H1 (cell line): ENCODE measurements at regions not wholly inside any gene's neighbourhood (a gene's known extent, or its start where the extent isn't known, plus 50 kb on each side); places are given as distances from the start of the nearest gene placed in this dataset.

Experiments
- CTCF ChIA-PET: fragments of 300-600 bp; sonication (Branson Sonifier 250); formaldehyde crosslinking; loops from one replicate; lab custom pipeline; 2021; ENCODE audit not compliant: partially characterized antibody; lab: Charles Lee
- POLR2A ChIA-PET: fragments of 300-600 bp; sonication (Branson Sonifier 250); formaldehyde crosslinking; loops from one replicate; lab custom pipeline; 2021; ENCODE audit warnings: inconsistent platforms; ENCODE audit not compliant: partially characterized antibody; lab: Charles Lee
- DNase-seq, 2 experiments: peaks; one replicate each; pipeline versions ENCODE4 v3.0.0 to v3.0.0-alpha.2; 2010 to 2022; ENCODE audit warnings: low spot score in 2 of 2, low read depth in 1 of 2, mixed read lengths in 1 of 2
- FAIRE-seq: peaks from 2 replicates; lab custom pipeline; 2011; peaks lifted over from hg19 to GRCh38; lab: Jason Lieb, UNC
- H2AFZ ChIP-seq: 2 replicates; pipeline ENCODE4 v1.8.1; 2012; ENCODE audit warnings: low read length, inconsistent platforms
- H2AK5ac ChIP-seq: 2 replicates; pipeline ENCODE4 v1.6.1; 2013; ENCODE audit warnings: low read depth, low read length
- H2BK120ac ChIP-seq: replicated peaks from 2 replicates; pipeline ENCODE3; 2013; ENCODE audit warnings: low read depth, low read length, inconsistent platforms
- H2BK12ac ChIP-seq: 2 replicates; pipeline ENCODE4 v1.6.1; 2013; ENCODE audit warnings: low read depth, low read length
- H2BK15ac ChIP-seq: 2 replicates; pipeline ENCODE4 v1.6.1; 2013; ENCODE audit warnings: low read length
- H2BK20ac ChIP-seq: 2 replicates; pipeline ENCODE4 v1.6.1; 2013; ENCODE audit warnings: low read length
- H2BK5ac ChIP-seq: 2 replicates; pipeline ENCODE4 v1.6.1; 2013; ENCODE audit warnings: low read depth, low read length
- H3K14ac ChIP-seq: 2 replicates; pipeline ENCODE4 v1.6.1; 2013; ENCODE audit warnings: inconsistent platforms; ENCODE audit not compliant: insufficient read length
- H3K18ac ChIP-seq: 2 replicates; pipeline ENCODE4 v1.6.1; 2013; ENCODE audit warnings: low read length; ENCODE audit errors: extremely low read depth
- H3K23ac ChIP-seq: 2 replicates; pipeline ENCODE4 v1.6.1; 2013; ENCODE audit warnings: inconsistent platforms; ENCODE audit not compliant: insufficient read length
- H3K23me2 ChIP-seq: 2 replicates; pipeline ENCODE4 v1.6.1; 2013; ENCODE audit warnings: low read depth, low read length
- H3K27ac ChIP-seq: 2 replicates; pipeline ENCODE4 v1.6.1; 2011; ENCODE audit warnings: low read depth, low read length, inconsistent platforms
- H3K27me3 ChIP-seq, 4 experiments: replicated peaks in 1 of 4; 1 replicate in 1 of 4; 2 replicates in 3 of 4; pipeline versions ENCODE4 v1.6.1 to v1.8.1; 2011 to 2013; ENCODE audit warnings: low read length in 3 of 4, mild to moderate bottlenecking in 3 of 4, inconsistent platforms in 2 of 4, mixed read lengths in 2 of 4, moderate library complexity in 1 of 4; ENCODE audit not compliant: control insufficient read depth in 3 of 4, insufficient read depth in 3 of 4; ENCODE audit errors: extremely low read depth in 1 of 4
- H3K36me3 ChIP-seq, 4 experiments: 2 replicates each; pipeline versions ENCODE4 v1.6.1 to v1.8.1; 2011 to 2013; ENCODE audit warnings: mild to moderate bottlenecking in 4 of 4, low read length in 3 of 4, moderate library complexity in 2 of 4, control low read depth in 1 of 4, inconsistent platforms in 1 of 4; ENCODE audit not compliant: insufficient read depth in 4 of 4, control insufficient read depth in 2 of 4
- H3K4ac ChIP-seq: replicated peaks from 2 replicates; pipeline ENCODE3; 2013; ENCODE audit warnings: low read length, low read depth, mixed read lengths, inconsistent platforms; ENCODE audit not compliant: insufficient read length
- H3K4me1 ChIP-seq, 4 experiments: replicated peaks in 1 of 4; 1 replicate in 1 of 4; 2 replicates in 3 of 4; pipeline versions ENCODE4 v1.6.1 to v1.8.1; 2011 to 2013; ENCODE audit warnings: low read length in 3 of 4, inconsistent platforms in 2 of 4, mixed read lengths in 1 of 4; ENCODE audit not compliant: insufficient read depth in 4 of 4, control insufficient read depth in 3 of 4
- H3K4me2 ChIP-seq, 2 experiments: 2 replicates each; pipeline versions ENCODE4 v1.6.1 to v1.8.1; 2011 to 2013; ENCODE audit warnings: low read depth in 2 of 2, low read length in 2 of 2, control low read depth in 1 of 2, inconsistent platforms in 1 of 2, mild to moderate bottlenecking in 1 of 2; ENCODE audit not compliant: insufficient read depth in 1 of 2
- H3K4me3 ChIP-seq, 4 experiments: fragments of 200-600, 300-600 bp in 1 of 4; sonication (generic), shearing (Covaris generic), sonication (Bioruptor Twin) in 1 of 4; 2 replicates each; pipeline versions ENCODE4 v1.5.1 to v1.8.1; 2011 to 2016; ENCODE audit warnings: low read length in 4 of 4, low read depth in 3 of 4, control low read depth in 2 of 4, inconsistent platforms in 2 of 4, mild to moderate bottlenecking in 2 of 4, mixed read lengths in 1 of 4, moderate library complexity in 1 of 4; ENCODE audit not compliant: insufficient read depth in 2 of 4; ENCODE audit errors: extremely low read depth in 1 of 4
- H3K56ac ChIP-seq: replicated peaks from 2 replicates; pipeline ENCODE3; 2013; ENCODE audit warnings: low read depth, mild to moderate bottlenecking, mixed read lengths, low read length, inconsistent platforms; ENCODE audit not compliant: insufficient read length
- H3K79me1 ChIP-seq: 2 replicates; pipeline ENCODE4 v1.6.1; 2013; ENCODE audit warnings: low read depth, low read length, control low read depth
- H3K79me2 ChIP-seq, 2 experiments: 2 replicates each; pipeline versions ENCODE4 v1.6.1 to v1.8.1; 2012 to 2013; ENCODE audit warnings: low read length in 2 of 2, mild to moderate bottlenecking in 2 of 2, inconsistent platforms in 1 of 2; ENCODE audit not compliant: insufficient read depth in 2 of 2, control insufficient read depth in 1 of 2
- H3K9ac ChIP-seq, 4 experiments: replicated peaks in 1 of 4; 1 replicate in 1 of 4; 2 replicates in 3 of 4; pipeline versions ENCODE4 v1.6.1 to v1.8.1; 2011 to 2013; ENCODE audit warnings: low read depth in 3 of 4, low read length in 3 of 4, control low read depth in 2 of 4, mild to moderate bottlenecking in 2 of 4, moderate library complexity in 2 of 4, inconsistent platforms in 1 of 4; ENCODE audit errors: extremely low read depth in 1 of 4
- H3K9me3 ChIP-seq, 2 experiments: 2 replicates each; pipeline versions ENCODE4 v1.6.1 to v1.8.1; 2012 to 2013; ENCODE audit warnings: mild to moderate bottlenecking in 2 of 2, moderate library complexity in 2 of 2, control low read depth in 1 of 2, inconsistent platforms in 1 of 2, low read depth in 1 of 2, low read length in 1 of 2, mixed read lengths in 1 of 2; ENCODE audit not compliant: insufficient read depth in 2 of 2
- H4K20me1 ChIP-seq, 2 experiments: replicated peaks in 1 of 2; 2 replicates each; pipeline versions ENCODE3 to v1.8.1; 2011 to 2013; ENCODE audit warnings: inconsistent platforms in 2 of 2, low read length in 2 of 2, mild to moderate bottlenecking in 1 of 2; ENCODE audit not compliant: insufficient read depth in 2 of 2, control insufficient read depth in 1 of 2
- H4K5ac ChIP-seq: 2 replicates; pipeline ENCODE4 v1.6.1; 2013; ENCODE audit warnings: low read length, low read depth, mixed read lengths, inconsistent platforms; ENCODE audit not compliant: insufficient read length
- H4K8ac ChIP-seq: 2 replicates; pipeline ENCODE4 v1.8.0; 2013; ENCODE audit warnings: mild to moderate bottlenecking, moderate library complexity, low read length, inconsistent platforms; ENCODE audit not compliant: insufficient read depth; ENCODE audit errors: extremely low read depth
- H4K91ac ChIP-seq: replicated peaks from 2 replicates; pipeline ENCODE3; 2013; ENCODE audit warnings: low read length, mixed read lengths, inconsistent platforms; ENCODE audit not compliant: insufficient read length
- BCL11A ChIP-seq, 2 experiments: IDR thresholded peaks; one replicate each; pipeline ENCODE4 v1.6.1; 2011; ENCODE audit warnings: low read depth in 2 of 2, low read length in 2 of 2, mild to moderate bottlenecking in 2 of 2
- BRCA1 ChIP-seq: IDR thresholded peaks from 2 replicates; pipeline ENCODE4 v1.6.1; 2012; ENCODE audit warnings: low read depth, low read length, improper control_type of control experiment
- CBX8 ChIP-seq: fragments of 300-800, 300-1000 bp; sonication (generic); IDR thresholded peaks from 2 replicates; pipeline ENCODE4 v1.7.1; 2016; ENCODE audit warnings: low read depth, low read length, borderline replicate concordance
- EGR1 ChIP-seq: IDR thresholded peaks from 2 replicates; pipeline ENCODE4 v1.6.1; 2011; ENCODE audit warnings: low read depth, low read length, borderline replicate concordance
- EP300 ChIP-seq, 2 experiments: IDR thresholded peaks; 1 replicate in 1 of 2; 2 replicates in 1 of 2; pipeline ENCODE4 v1.6.1; 2011 to 2012; ENCODE audit warnings: low read depth in 2 of 2, low read length in 2 of 2, mild to moderate bottlenecking in 2 of 2, borderline replicate concordance in 1 of 2, inconsistent platforms in 1 of 2, moderate library complexity in 1 of 2
- JUN ChIP-seq: IDR thresholded peaks from 2 replicates; pipeline ENCODE4 v1.6.1; 2011; ENCODE audit warnings: low read depth, mild to moderate bottlenecking, improper control_type of control experiment, low read length
- JUND ChIP-seq: IDR thresholded peaks from 2 replicates; pipeline ENCODE4 v1.6.1; 2011; ENCODE audit warnings: mild to moderate bottlenecking, improper control_type of control experiment, low read length
- PHF8 ChIP-seq: fragments of 200-600 bp; sonication (generic); conservative IDR thresholded peaks from 2 replicates; pipeline ENCODE4 v1.7.1; 2012; ENCODE audit warnings: low read depth, mild to moderate bottlenecking, inconsistent platforms, low read length, moderate library complexity
- RBBP5 ChIP-seq: IDR thresholded peaks from 2 replicates; pipeline ENCODE4 v1.7.1; 2012; ENCODE audit warnings: low read depth, mild to moderate bottlenecking, inconsistent platforms, low read length, moderate library complexity, borderline replicate concordance
- RFX5 ChIP-seq: IDR thresholded peaks from 2 replicates; pipeline ENCODE4 v1.6.1; 2011; ENCODE audit warnings: low read depth, low read length, improper control_type of control experiment, borderline replicate concordance
- RNF2 ChIP-seq: fragments of 200-900, 300-1000 bp; sonication (generic); IDR thresholded peaks from 2 replicates; pipeline ENCODE4 v1.7.1; 2016; ENCODE audit warnings: borderline replicate concordance, low read depth, mild to moderate bottlenecking, antibody characterized with exemption, low read length; ENCODE audit not compliant: poor library complexity, severe bottlenecking; ENCODE audit errors: missing control alignments
- SIRT6 ChIP-seq: IDR thresholded peaks from one replicate; pipeline ENCODE4 v1.7.1; 2012; ENCODE audit warnings: low read length, inconsistent platforms
- TAF7 ChIP-seq: optimal IDR thresholded peaks from 2 replicates; pipeline ENCODE3; 2011; ENCODE audit warnings: low read depth, mild to moderate bottlenecking, inconsistent platforms, low read length, moderate library complexity, borderline replicate concordance
- TBP ChIP-seq: IDR thresholded peaks from 2 replicates; pipeline ENCODE4 v1.6.1; 2011; ENCODE audit warnings: low read depth, low read length, improper control_type of control experiment
- TEAD4 ChIP-seq: IDR thresholded peaks from 2 replicates; pipeline ENCODE4 v1.6.1; 2012; ENCODE audit warnings: low read depth, low read length, inconsistent platforms, mixed read lengths
- WGBS, 2 experiments: shearing (Covaris generic) in 1 of 2; methylation state at CpG; one replicate each; pipeline versions ENCODE4 v1.1.6 to v1.1.7; 2013 to 2015; ENCODE audit warnings: low lambda C conversion rate in 2 of 2, mixed read lengths in 2 of 2, inconsistent platforms in 1 of 2, low coverage in 1 of 2, missing lambda C conversion rate in 1 of 2; ENCODE audit not compliant: insufficient replicate concordance in 2 of 2, insufficient coverage in 1 of 2, insufficient read length in 1 of 2; ENCODE audit errors: extremely low coverage in 1 of 2, missing lambda C conversion rate in 1 of 2; 5-methylcytosine and 5-hydroxymethylcytosine counted together

DNA sequence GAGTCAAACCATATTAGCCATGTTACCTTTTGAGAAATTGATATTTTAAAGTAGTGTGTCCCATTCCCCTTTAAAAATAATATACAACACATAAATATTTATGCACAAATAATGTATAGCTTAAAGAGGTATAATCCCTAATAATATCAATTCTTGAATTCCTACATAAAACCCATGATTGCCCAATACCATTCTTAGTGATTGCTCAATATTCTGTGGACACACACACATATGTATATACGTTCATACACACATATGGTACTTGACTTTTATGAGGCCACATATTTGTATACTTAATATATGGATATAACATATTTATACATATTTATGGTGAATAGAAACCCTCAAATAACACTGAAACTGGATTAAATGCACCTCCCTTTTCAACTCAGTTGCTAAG, 367.4 kb downstream of the ZBBX start:
- ChIA-PET CTCF (interaction anchor here (0.8 kb wide), 1 partner anchor 178 kb away, joined by 3 read pairs; no protein-coding TSS in a partner anchor), POLR2A (no interaction called here)
- TF ChIP-seq RBBP5 = no peak
- no peak for TF ChIP-seq BCL11A (IDR thresholded peaks at IDR 0.05; ENCODE audit: low read depth in 2 of 2, low read length in 2 of 2)
- TF ChIP-seq RNF2 = no peak
- no peak for TF ChIP-seq RFX5
- no peak for TF ChIP-seq TBP
- no peak for TF ChIP-seq JUND
- TF ChIP-seq JUN = no peak
- no peak for TF ChIP-seq EGR1
- no peak for TF ChIP-seq EP300 (IDR thresholded peaks at IDR 0.05; ENCODE audit: borderline replicate concordance in 1 of 2, low read depth in 2 of 2, low read length in 2 of 2)
- TF ChIP-seq CBX8 = no peak
- no peak for TF ChIP-seq PHF8
- TF ChIP-seq TAF7 = no peak
- TF ChIP-seq TEAD4 = no peak
- no peak for TF ChIP-seq SIRT6
- no peak for TF ChIP-seq BRCA1

More for the DNA sequence above, 367.4 kb downstream of the ZBBX start:
- Histone ChIP-seq H2AK5ac (no peak overlapping the region), H3K4me2 (no peak overlapping the region), H2BK15ac (no peak overlapping the region), H2BK5ac (no peak overlapping the region), H3K4me1 (no peaks in the 10 kb centered on the region), H3K4ac (no peak overlapping the region), H2BK20ac (no peak overlapping the region), H3K56ac (no peak overlapping the region), H3K23me2 (no peaks in the 10 kb centered on the region), H3K4me3 (no peak overlapping the region), H3K23ac (no peak overlapping the region), H2BK12ac (no peak overlapping the region), H3K27ac (no peak overlapping the region), H3K14ac (no peak overlapping the region), H4K20me1 (no peaks in the 10 kb centered on the region), H2AFZ (no peak overlapping the region), H3K79me1 (no peaks in the 10 kb centered on the region), H3K79me2 (no peaks in the 10 kb centered on the region), H3K9ac (no peak overlapping the region), H3K9me3 (0 out of 4 replicates have a peak, but pooled peaks cover 0 to 4% of the 10 kb centered on the region in 2 experiments), H4K91ac (no peak overlapping the region), H4K5ac (no peak overlapping the region), H2BK120ac (no peak overlapping the region), H3K27me3 (no peaks in the 10 kb centered on the region), H3K36me3 (no peaks in the 10 kb centered on the region), H4K8ac (no peak overlapping the region), H3K18ac (no peak overlapping the region)
- no peak for FAIRE-seq
- no peak for DNase-seq
- WGBS, 2 experiments = 73% methylated on average over 1 of the region's 1 CpG; no CpG with 5 or more reads in 1 of the 2 experiments
